ENCODE measurements at regions not wholly inside any gene's neighbourhood (a gene's known extent, or its start where the extent isn't known, plus 50 kb on each side); places are given as distances from the start of the nearest gene placed in this dataset.

- H3K4me1 Mint-ChIP-seq (ENCODE audit: low read depth), result peaks cover 12% of the 10 kb centered on the region
- ATAC-seq (replicated peaks in 1 of 2) (no peak), DNase-seq (no peak)
- H3K4me3 Mint-ChIP-seq, result no peak overlapping the region
- no peaks in the 10 kb centered on the region for H3K36me3 Mint-ChIP-seq (ENCODE audit: insufficient read depth in 2 of 2)
- H3K27me3 Mint-ChIP-seq (ENCODE audit: low read depth), result no peaks in the 10 kb centered on the region
- H3K9me3 Mint-ChIP-seq, result no peaks in the 10 kb centered on the region
- no peak overlapping the region for H3K27ac Mint-ChIP-seq
Observed at GRCh38 chr10:89090756-89091445, 100.3 kb downstream of the FAS start.

GRCh38 chr10:89086801-89087521 lies 96.4 kb downstream of the FAS start:
- no peaks in the 10 kb centered on the region for H3K9me3 Mint-ChIP-seq
- no peak overlapping the region for H3K4me3 Mint-ChIP-seq
- H3K27ac Mint-ChIP-seq, result no peak overlapping the region
- peaks cover 2% of the 10 kb centered on the region for H3K4me1 Mint-ChIP-seq (ENCODE audit: low read depth)
- H3K27me3 Mint-ChIP-seq (ENCODE audit: low read depth), result no peaks in the 10 kb centered on the region
- no peaks in the 10 kb centered on the region for H3K36me3 Mint-ChIP-seq (ENCODE audit: insufficient read depth in 2 of 2)
- DNase-seq, result peak; percentile 33 to 54
- peak; percentile 70 to 75 for ATAC-seq (replicated peaks in 1 of 2)

DNA sequence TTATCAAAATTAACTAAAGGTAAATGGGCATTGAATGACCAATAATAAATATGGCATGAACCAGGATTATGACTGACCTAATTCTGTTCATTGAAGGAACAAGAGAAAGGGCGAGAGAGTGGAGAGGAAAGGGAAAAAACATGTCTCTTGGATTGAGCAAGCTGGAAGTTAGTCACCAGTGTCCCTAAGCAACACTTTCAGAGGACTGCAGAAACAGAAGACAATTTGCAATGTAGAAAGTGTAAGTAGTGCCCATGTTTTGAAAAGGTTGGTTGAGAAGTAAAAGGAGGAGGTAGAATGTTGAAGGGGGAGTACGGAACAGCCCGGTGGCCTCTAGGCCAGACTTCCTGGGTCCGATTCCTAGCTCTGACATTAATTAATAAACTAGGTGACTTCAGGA lies 94.6 kb downstream of the FAS start:
- Mint-ChIP-seq H3K9me3 (no peaks in the 10 kb centered on the region), H3K4me1 (ENCODE audit: low read depth) (peaks cover 4% of the 10 kb centered on the region), H3K27ac (no peak overlapping the region), H3K4me3 (no peak overlapping the region), H3K27me3 (ENCODE audit: low read depth) (no peaks in the 10 kb centered on the region), H3K36me3 (ENCODE audit: insufficient read depth in 2 of 2) (no peaks in the 10 kb centered on the region)
- ATAC-seq (replicated peaks in 1 of 2) (peak; percentile 28 to 52), DNase-seq (no peak)

DNA sequence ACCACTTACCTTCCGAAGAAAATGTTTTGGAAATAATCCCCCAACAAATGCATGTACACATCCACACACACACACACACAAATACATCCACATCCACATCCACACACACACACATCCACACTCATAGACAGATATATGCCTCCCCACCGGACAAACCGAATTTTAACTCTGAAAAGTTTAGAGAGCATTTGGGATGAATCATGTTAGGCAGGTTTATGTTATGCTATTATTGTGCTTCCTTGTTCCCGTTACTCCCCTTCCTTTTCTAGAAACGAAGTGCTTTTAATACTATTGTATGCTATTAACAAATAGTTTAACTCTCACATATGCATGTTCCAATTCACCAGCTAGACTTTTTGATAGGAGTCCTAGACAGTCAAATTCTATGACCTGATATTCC lies 91.5 kb downstream of the FAS start:
- Mint-ChIP-seq H3K4me1 (ENCODE audit: low read depth) (peaks cover 12% of the 10 kb centered on the region), H3K36me3 (ENCODE audit: insufficient read depth in 2 of 2) (no peaks in the 10 kb centered on the region), H3K9me3 (no peaks in the 10 kb centered on the region), H3K27ac (no peak overlapping the region), H3K4me3 (no peak overlapping the region), H3K27me3 (ENCODE audit: low read depth) (no peaks in the 10 kb centered on the region)
- ATAC-seq (replicated peaks in 1 of 2) (no peak), DNase-seq (no peak)

DNA sequence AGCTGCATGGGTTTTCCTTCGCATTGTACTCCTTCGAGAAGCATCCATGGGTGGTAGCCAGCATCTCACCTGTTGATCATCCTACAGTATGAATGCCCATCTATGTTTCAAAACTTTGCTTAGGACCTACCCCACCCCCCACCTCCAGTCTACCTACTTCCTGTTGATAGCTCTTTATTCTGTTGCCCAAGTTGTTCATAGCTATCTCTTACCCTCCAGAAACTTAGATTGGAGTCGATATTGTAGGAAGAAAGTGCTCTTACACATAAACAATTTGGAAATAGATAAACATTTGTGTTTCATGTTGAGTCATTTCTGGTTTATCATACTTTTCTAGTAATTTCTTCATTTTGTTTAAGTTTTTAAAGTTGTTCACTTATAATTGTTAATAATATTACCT lies 90.1 kb downstream of the FAS start:
- Mint-ChIP-seq H3K4me1 (ENCODE audit: low read depth) (peaks cover 25% of the 10 kb centered on the region), H3K27ac (no peak overlapping the region), H3K9me3 (no peaks in the 10 kb centered on the region), H3K27me3 (ENCODE audit: low read depth) (no peaks in the 10 kb centered on the region), H3K4me3 (no peak overlapping the region), H3K36me3 (ENCODE audit: insufficient read depth in 2 of 2) (no peaks in the 10 kb centered on the region)
- DNase-seq (no peak), ATAC-seq (replicated peaks in 1 of 2) (no peak)

DNA sequence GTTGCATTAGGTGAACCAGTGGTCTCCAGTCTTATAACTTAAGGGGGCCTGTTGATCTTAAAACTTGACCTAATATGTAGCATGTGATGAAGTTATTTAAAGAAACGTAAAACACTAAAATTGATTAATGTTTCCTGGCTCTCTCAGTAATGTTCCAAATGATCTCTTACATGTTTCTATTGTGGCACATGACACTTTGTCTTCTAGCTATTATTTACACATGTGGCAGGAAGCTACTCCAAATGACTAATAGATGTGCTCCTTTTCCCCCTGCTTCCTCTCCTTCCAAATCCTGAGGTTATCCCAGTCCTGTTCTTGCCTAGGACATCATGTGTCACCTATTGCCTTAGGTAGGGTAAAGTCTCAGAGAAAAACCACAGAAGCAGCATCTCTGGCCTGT lies 89.4 kb downstream of the FAS start:
- no peak for DNase-seq
- H3K4me1 Mint-ChIP-seq (ENCODE audit: low read depth), result peaks cover 27% of the 10 kb centered on the region
- H3K4me3 Mint-ChIP-seq, result no peak overlapping the region
- no peaks in the 10 kb centered on the region for H3K27me3 Mint-ChIP-seq (ENCODE audit: low read depth)
- no peaks in the 10 kb centered on the region for H3K9me3 Mint-ChIP-seq
- H3K27ac Mint-ChIP-seq, result no peak overlapping the region
- no peaks in the 10 kb centered on the region for H3K36me3 Mint-ChIP-seq (ENCODE audit: insufficient read depth in 2 of 2)
- ATAC-seq (replicated peaks in 1 of 2), result no peak

DNA sequence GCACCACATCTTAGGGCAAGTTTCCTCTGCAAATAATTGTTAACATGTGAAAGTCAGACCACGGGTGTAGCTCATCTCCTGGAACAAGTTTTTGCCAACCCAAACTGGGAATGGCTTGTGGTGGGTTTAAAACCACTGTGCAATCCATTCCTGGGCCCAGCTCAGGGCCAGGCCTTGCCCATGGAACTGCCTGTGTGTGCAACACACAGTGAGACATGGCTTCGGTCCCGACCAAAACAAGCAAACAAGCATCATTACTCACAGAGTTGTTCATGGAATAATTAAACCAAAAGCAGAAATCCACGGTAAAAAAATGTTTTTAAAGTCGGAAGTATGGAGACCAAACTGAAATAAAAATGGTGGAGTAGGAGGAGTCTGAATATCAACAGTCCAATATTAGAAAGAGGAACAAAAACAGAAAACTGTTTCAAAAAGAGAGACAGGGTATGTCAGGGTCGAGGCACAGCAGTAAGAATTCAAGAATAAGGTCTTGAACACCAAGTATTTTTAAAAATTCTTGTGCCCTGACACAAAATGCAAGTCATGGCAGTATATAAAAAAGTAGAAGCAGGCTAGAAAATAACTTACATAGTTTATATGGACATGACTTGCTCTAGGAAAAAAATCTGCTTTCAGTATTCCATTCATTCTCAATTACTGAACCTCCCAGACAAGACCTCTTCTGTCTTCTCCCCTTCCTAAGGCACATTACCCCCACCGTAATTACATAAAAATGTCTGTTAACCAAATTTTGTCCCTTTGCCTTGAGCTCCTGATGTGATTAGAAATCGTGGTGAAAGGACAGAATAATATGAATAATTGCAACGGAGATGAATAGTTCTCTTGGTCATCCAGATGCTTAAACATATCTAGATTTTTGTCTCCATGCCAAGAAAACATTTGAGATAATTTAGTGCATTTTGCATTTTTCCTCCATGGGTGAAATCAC lies 88.4 kb downstream of the FAS start:
- ATAC-seq (replicated peaks in 1 of 2), result no peak
- Mint-ChIP-seq H3K4me1 (ENCODE audit: low read depth) (peaks cover 35% of the 10 kb centered on the region), H3K27ac (no peak overlapping the region), H3K36me3 (ENCODE audit: insufficient read depth in 2 of 2) (peaks cover 0 to 2% of the 10 kb centered on the region in 2 donors), H3K4me3 (no peak overlapping the region), H3K27me3 (ENCODE audit: low read depth) (peaks cover 9% of the 10 kb centered on the region), H3K9me3 (no peaks in the 10 kb centered on the region)
- no peak for DNase-seq

DNA sequence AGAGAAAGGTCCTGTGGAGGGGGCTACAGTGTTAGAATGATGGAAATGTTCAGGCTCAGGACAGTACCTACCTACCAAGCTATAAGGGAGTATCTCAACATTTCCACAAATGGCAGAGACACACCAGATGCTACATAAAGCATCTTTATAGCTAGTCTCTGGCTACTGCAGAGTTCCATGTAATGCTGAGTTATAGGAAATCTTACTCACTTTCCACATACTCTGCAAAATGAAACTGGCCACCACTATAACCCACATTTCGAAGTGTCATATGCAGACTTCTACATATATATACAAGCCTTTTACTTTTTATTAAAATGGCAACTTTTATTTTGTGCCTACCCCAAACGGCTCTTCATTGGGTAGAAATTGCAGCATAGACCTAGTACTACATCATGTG lies 85.5 kb downstream of the FAS start:
- H3K4me1 Mint-ChIP-seq (ENCODE audit: low read depth), result peaks cover 34% of the 10 kb centered on the region
- H3K27ac Mint-ChIP-seq, result peak overlapping the region; percentile 90
- DNase-seq, result peak in 1 of 2 donors; percentile 9
- peak; percentile 95 to 98 for ATAC-seq (replicated peaks in 1 of 2)
- no peaks in the 10 kb centered on the region for H3K9me3 Mint-ChIP-seq
- peaks cover 0 to 2% of the 10 kb centered on the region in 2 donors for H3K36me3 Mint-ChIP-seq (ENCODE audit: insufficient read depth in 2 of 2)
- peaks cover 10% of the 10 kb centered on the region for H3K27me3 Mint-ChIP-seq (ENCODE audit: low read depth)
- peak overlapping the region; percentile 43 to 80 for H3K4me3 Mint-ChIP-seq

GRCh38 chr10:89075631-89076030 lies 85.0 kb downstream of the FAS start:
- peaks cover 10% of the 10 kb centered on the region for H3K27me3 Mint-ChIP-seq (ENCODE audit: low read depth)
- peak overlapping the region; percentile 90 for H3K27ac Mint-ChIP-seq
- no peak overlapping the region for H3K4me3 Mint-ChIP-seq
- H3K4me1 Mint-ChIP-seq (ENCODE audit: low read depth), result peaks cover 31% of the 10 kb centered on the region
- no peak for DNase-seq
- ATAC-seq (replicated peaks in 1 of 2), result no peak
- H3K9me3 Mint-ChIP-seq, result no peaks in the 10 kb centered on the region
- peaks cover 0 to 2% of the 10 kb centered on the region in 2 donors for H3K36me3 Mint-ChIP-seq (ENCODE audit: insufficient read depth in 2 of 2)

- ATAC-seq (replicated peaks in 1 of 2) (no peak), DNase-seq (no peak)
- peaks cover 10% of the 10 kb centered on the region for H3K27me3 Mint-ChIP-seq (ENCODE audit: low read depth)
- peaks cover 0 to 2% of the 10 kb centered on the region in 2 donors for H3K36me3 Mint-ChIP-seq (ENCODE audit: insufficient read depth in 2 of 2)
- H3K9me3 Mint-ChIP-seq, result no peaks in the 10 kb centered on the region
- no peak overlapping the region for H3K27ac Mint-ChIP-seq
- no peak overlapping the region for H3K4me3 Mint-ChIP-seq
- H3K4me1 Mint-ChIP-seq (ENCODE audit: low read depth), result peaks cover 31% of the 10 kb centered on the region
Observed at GRCh38 chr10:89074120-89074519, 83.5 kb downstream of the FAS start.

GRCh38 chr10:89073719-89074118 lies 83.1 kb downstream of the FAS start:
- H3K36me3 Mint-ChIP-seq (ENCODE audit: insufficient read depth in 2 of 2), result peaks cover 0 to 2% of the 10 kb centered on the region in 2 donors
- no peaks in the 10 kb centered on the region for H3K9me3 Mint-ChIP-seq
- ATAC-seq (replicated peaks in 1 of 2), result no peak
- H3K4me3 Mint-ChIP-seq, result no peak overlapping the region
- no peak for DNase-seq
- H3K27me3 Mint-ChIP-seq (ENCODE audit: low read depth), result peaks cover 10% of the 10 kb centered on the region
- peaks cover 31% of the 10 kb centered on the region for H3K4me1 Mint-ChIP-seq (ENCODE audit: low read depth)
- no peak overlapping the region for H3K27ac Mint-ChIP-seq

GRCh38 chr10:89069589-89069988 lies 79.0 kb downstream of the FAS start:
- Mint-ChIP-seq H3K27ac (no peak overlapping the region), H3K27me3 (ENCODE audit: low read depth) (peaks cover 43% of the 10 kb centered on the region), H3K9me3 (no peaks in the 10 kb centered on the region), H3K4me1 (ENCODE audit: low read depth) (peaks cover 6% of the 10 kb centered on the region), H3K36me3 (ENCODE audit: insufficient read depth in 2 of 2) (peaks cover 0 to under 1% of the 10 kb centered on the region in 2 donors), H3K4me3 (no peak overlapping the region)
- ATAC-seq (replicated peaks in 1 of 2), result no peak
- no peak for DNase-seq
